Keratinocyte (primary cell): ENCODE measurements at regions not wholly inside any gene's neighbourhood (a gene's known extent, or its start where the extent isn't known, plus 50 kb on each side); places are given as distances from the start of the nearest gene placed in this dataset.

Source experiments
- DNase-seq: peaks from one replicate; pipeline ENCODE4 v3.0.0-alpha.2; 2011; ENCODE audit warnings: low read depth, missing footprints, low spot score
- FAIRE-seq: peaks from 2 replicates; lab custom pipeline; 2011; peaks lifted over from hg19 to GRCh38; lab: Jason Lieb, UNC
- H2AFZ ChIP-seq: 2 replicates; pipeline ENCODE4 v1.6.0; 2012; ENCODE audit warnings: low read length, control low read depth, inconsistent platforms; ENCODE audit not compliant: control insufficient read depth
- H3K27ac ChIP-seq: 2 replicates; pipeline ENCODE4 v1.5.1; 2011; ENCODE audit warnings: low read length; ENCODE audit not compliant: control insufficient read depth, insufficient read depth
- H3K27me3 ChIP-seq: 3 replicates; pipeline ENCODE4 v1.6.0; 2011; ENCODE audit warnings: low read length; ENCODE audit not compliant: control insufficient read depth, insufficient read depth; ENCODE audit errors: extremely low read depth
- H3K36me3 ChIP-seq, 2 experiments: 2 replicates in 1 of 2; 3 replicates in 1 of 2; pipeline ENCODE4 v1.5.1; 2011; ENCODE audit warnings: low read length in 2 of 2, mild to moderate bottlenecking in 1 of 2; ENCODE audit not compliant: control insufficient read depth in 2 of 2, insufficient read depth in 2 of 2; ENCODE audit errors: extremely low read depth in 1 of 2
- H3K4me1 ChIP-seq: 3 replicates; pipeline ENCODE4 v1.5.1; 2011; ENCODE audit warnings: low read length; ENCODE audit not compliant: control insufficient read depth, insufficient read depth; ENCODE audit errors: extremely low read depth
- H3K4me2 ChIP-seq: 3 replicates; pipeline ENCODE4 v1.6.0; 2011; ENCODE audit warnings: low read depth, low read length; ENCODE audit not compliant: control insufficient read depth, insufficient read depth; ENCODE audit errors: extremely low read depth
- H3K4me3 ChIP-seq, 3 experiments: fragments of 200-600 bp in 1 of 3; sonication (generic) in 1 of 3; 2 replicates in 2 of 3; 3 replicates in 1 of 3; pipeline ENCODE4 v1.5.1; 2011 to 2016; ENCODE audit warnings: low read length in 3 of 3, mild to moderate bottlenecking in 3 of 3, control low read depth in 2 of 3, inconsistent platforms in 1 of 3, low read depth in 1 of 3, mixed read lengths in 1 of 3, mixed run types in 1 of 3, moderate library complexity in 1 of 3; ENCODE audit not compliant: control insufficient read depth in 2 of 3, insufficient read depth in 2 of 3; ENCODE audit errors: extremely low read depth in 1 of 3
- H3K79me2 ChIP-seq: 2 replicates; pipeline ENCODE4 v1.6.0; 2012; ENCODE audit warnings: low read length; ENCODE audit not compliant: control insufficient read depth, insufficient read depth
- H3K9ac ChIP-seq: 3 replicates; pipeline ENCODE4 v1.6.0; 2011; ENCODE audit warnings: low read length; ENCODE audit not compliant: control insufficient read depth, insufficient read depth; ENCODE audit errors: extremely low read depth
- H3K9me1 ChIP-seq: 3 replicates; pipeline ENCODE4 v1.6.0; 2011; ENCODE audit warnings: low read length; ENCODE audit not compliant: control insufficient read depth, insufficient read depth; ENCODE audit errors: extremely low read depth
- H3K9me3 ChIP-seq: 2 replicates; pipeline ENCODE4 v1.5.1; 2012; ENCODE audit warnings: low read depth, low read length; ENCODE audit not compliant: control insufficient read depth
- H4K20me1 ChIP-seq: 3 replicates; pipeline ENCODE4 v1.6.0; 2011; ENCODE audit warnings: low read length; ENCODE audit not compliant: control insufficient read depth, insufficient read depth; ENCODE audit errors: extremely low read depth
- EZH2 ChIP-seq: IDR thresholded peaks from one replicate; pipeline ENCODE4 v1.6.1; 2012; ENCODE audit warnings: inconsistent platforms, mild to moderate bottlenecking, low read length, moderate library complexity
- dilution Hi-C: fragments of 300-500 bp; cut with MboI; formaldehyde crosslinking; loops from one replicate; pipeline ENCODE4 v1.7.0; 2020; ENCODE audit warnings: low sequenced_read_pairs; ENCODE audit not compliant: extremely low pct_ligation_motif_present
- TF ChIP-seq, protein P1 (sequence below), 3 experiments: IDR thresholded peaks in 1 of 3; conservative IDR thresholded peaks in 1 of 3; optimal IDR thresholded peaks in 1 of 3; 2 replicates in 2 of 3; 3 replicates in 1 of 3; pipeline versions ENCODE3 to v1.5.1; 2011; ENCODE audit warnings: low read length in 3 of 3, mild to moderate bottlenecking in 3 of 3, moderate library complexity in 2 of 3, control low read depth in 1 of 3, inconsistent platforms in 1 of 3; ENCODE audit not compliant: insufficient read depth in 2 of 3; ENCODE audit errors: extremely low read depth in 1 of 3

DNA sequence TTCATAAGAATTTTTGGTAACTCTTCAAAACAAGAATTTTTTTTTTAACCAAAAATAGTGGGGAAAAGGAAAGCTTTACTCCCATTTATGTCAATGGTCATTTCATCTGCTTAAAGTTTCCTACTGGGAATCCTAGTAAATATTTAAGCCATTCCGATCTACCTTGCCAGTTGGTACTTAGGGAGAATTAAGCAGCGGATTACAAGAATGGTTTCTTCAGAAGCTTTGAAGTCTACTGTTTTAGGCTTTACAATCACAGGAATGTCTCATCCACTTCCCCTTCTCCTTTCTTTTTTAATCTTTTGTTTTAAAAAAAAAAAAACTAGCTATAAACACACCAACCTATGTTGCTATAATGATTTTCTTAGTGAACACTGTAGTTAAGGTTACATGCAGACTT lies 341.4 kb upstream of the ATP11B start:
- Histone ChIP-seq H3K4me3 (no peak overlapping the region), H3K79me2 (no peaks in the 10 kb centered on the region), H3K27me3 (no peaks in the 10 kb centered on the region), H3K4me1 (no peaks in the 10 kb centered on the region), H2AFZ (no peak overlapping the region), H3K4me2 (no peak overlapping the region), H4K20me1 (no peaks in the 10 kb centered on the region), H3K9ac (no peak overlapping the region), H3K9me1 (no peaks in the 10 kb centered on the region), H3K9me3 (no peaks in the 10 kb centered on the region), H3K27ac (no peak overlapping the region), H3K36me3 (no peaks in the 10 kb centered on the region)
- dilution Hi-C loops: no loop called here
- no peak for TF ChIP-seq EZH2
- TF ChIP-seq, protein P1, sequence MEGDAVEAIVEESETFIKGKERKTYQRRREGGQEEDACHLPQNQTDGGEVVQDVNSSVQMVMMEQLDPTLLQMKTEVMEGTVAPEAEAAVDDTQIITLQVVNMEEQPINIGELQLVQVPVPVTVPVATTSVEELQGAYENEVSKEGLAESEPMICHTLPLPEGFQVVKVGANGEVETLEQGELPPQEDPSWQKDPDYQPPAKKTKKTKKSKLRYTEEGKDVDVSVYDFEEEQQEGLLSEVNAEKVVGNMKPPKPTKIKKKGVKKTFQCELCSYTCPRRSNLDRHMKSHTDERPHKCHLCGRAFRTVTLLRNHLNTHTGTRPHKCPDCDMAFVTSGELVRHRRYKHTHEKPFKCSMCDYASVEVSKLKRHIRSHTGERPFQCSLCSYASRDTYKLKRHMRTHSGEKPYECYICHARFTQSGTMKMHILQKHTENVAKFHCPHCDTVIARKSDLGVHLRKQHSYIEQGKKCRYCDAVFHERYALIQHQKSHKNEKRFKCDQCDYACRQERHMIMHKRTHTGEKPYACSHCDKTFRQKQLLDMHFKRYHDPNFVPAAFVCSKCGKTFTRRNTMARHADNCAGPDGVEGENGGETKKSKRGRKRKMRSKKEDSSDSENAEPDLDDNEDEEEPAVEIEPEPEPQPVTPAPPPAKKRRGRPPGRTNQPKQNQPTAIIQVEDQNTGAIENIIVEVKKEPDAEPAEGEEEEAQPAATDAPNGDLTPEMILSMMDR (optimal IDR thresholded peaks at IDR 0.05 in 1 of 3, IDR thresholded peaks at IDR 0.05 in 1 of 3, conservative IDR thresholded peaks at IDR 0.05 in 1 of 3; ENCODE audit: extremely low read depth in 1 of 3, insufficient read depth in 2 of 3, low read length in 3 of 3): no peak
- DNase-seq: no peak
- no peak for FAIRE-seq

DNA sequence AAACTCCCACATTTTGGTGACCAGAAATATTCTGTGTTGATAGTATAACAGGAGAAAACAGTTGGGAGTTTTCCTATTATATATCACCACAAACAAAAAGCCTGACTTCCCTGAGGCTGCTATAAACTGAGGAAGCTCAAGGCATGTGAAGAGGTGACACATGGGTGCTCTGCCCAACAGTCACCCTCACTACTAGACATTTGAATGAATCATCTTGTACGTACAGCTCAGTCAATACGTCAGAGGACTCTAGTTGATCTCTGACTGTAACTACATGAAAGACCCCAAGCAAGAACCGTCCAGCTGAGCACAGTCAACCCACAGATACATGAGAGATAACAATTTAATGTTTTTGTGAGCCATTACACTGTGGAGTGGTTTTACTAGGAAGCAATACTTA lies 338.3 kb upstream of the ATP11B start:
- Histone ChIP-seq H3K4me1 (no peaks in the 10 kb centered on the region), H3K9me1 (no peaks in the 10 kb centered on the region), H3K9ac (no peak overlapping the region), H4K20me1 (no peaks in the 10 kb centered on the region), H3K27ac (no peak overlapping the region), H3K4me3 (no peak overlapping the region), H3K4me2 (no peak overlapping the region), H2AFZ (no peak overlapping the region), H3K79me2 (no peaks in the 10 kb centered on the region), H3K36me3 (no peaks in the 10 kb centered on the region), H3K27me3 (no peaks in the 10 kb centered on the region), H3K9me3 (no peaks in the 10 kb centered on the region)
- FAIRE-seq (no peak), DNase-seq (no peak)
- dilution Hi-C loops: no loop called here
- no peak for TF ChIP-seq EZH2
- TF ChIP-seq, protein P1 (optimal IDR thresholded peaks at IDR 0.05 in 1 of 3, IDR thresholded peaks at IDR 0.05 in 1 of 3, conservative IDR thresholded peaks at IDR 0.05 in 1 of 3; ENCODE audit: extremely low read depth in 1 of 3, insufficient read depth in 2 of 3, low read length in 3 of 3): no peak
